Kidney (tissue), 13 donors: ENCODE measurements at regions not wholly inside any gene's neighbourhood (a gene's known extent, or its start where the extent isn't known, plus 50 kb on each side); places are given as distances from the start of the nearest gene placed in this dataset.

ENCODE experiments used
- DNase-seq, 5 donors: peaks; one replicate each; pipeline ENCODE4 v3.0.0-alpha.2; 2013 to 2020
- FAIRE-seq: peaks from 2 replicates; lab custom pipeline; 2012; peaks lifted over from hg19 to GRCh38; lab: Jason Lieb, UNC
- H3K27ac ChIP-seq, 2 donors: one replicate each; pipeline ENCODE4 v1.7.0; 2013; ENCODE audit warnings: low read depth in 2 of 2, low read length in 2 of 2, inconsistent platforms in 1 of 2
- H3K27me3 ChIP-seq: one replicate; pipeline ENCODE4 v1.7.1; 2013; ENCODE audit warnings: low read length, inconsistent platforms; ENCODE audit not compliant: control insufficient read depth, insufficient read depth
- H3K36me3 ChIP-seq, 3 donors: one replicate each; pipeline versions ENCODE4 v1.7.0 to v1.7.1; 2013; ENCODE audit warnings: low read length in 3 of 3, control low read depth in 1 of 3, inconsistent platforms in 1 of 3; ENCODE audit not compliant: insufficient read depth in 3 of 3, control insufficient read depth in 2 of 3
- H3K4me1 ChIP-seq, 3 donors: one replicate each; pipeline versions ENCODE4 v1.7.0 to v1.7.1; 2013; ENCODE audit warnings: low read length in 3 of 3, inconsistent platforms in 1 of 3, low read depth in 1 of 3; ENCODE audit not compliant: control insufficient read depth in 2 of 3, insufficient read depth in 2 of 3
- H3K4me3 ChIP-seq, 3 donors: one replicate each; pipeline versions ENCODE4 v1.7.0 to v1.8.1; 2013; ENCODE audit warnings: low read length in 3 of 3, control low read depth in 1 of 3, inconsistent platforms in 1 of 3
- H3K9ac ChIP-seq, 3 donors: one replicate each; pipeline versions ENCODE4 v1.7.0 to v1.7.1; 2013; ENCODE audit warnings: low read length in 3 of 3, control low read depth in 1 of 3, inconsistent platforms in 1 of 3
- H3K9me3 ChIP-seq, 3 donors: one replicate each; pipeline versions ENCODE4 v1.7.0 to v1.7.1; 2013; ENCODE audit warnings: low read length in 3 of 3, control low read depth in 1 of 3, inconsistent platforms in 1 of 3; ENCODE audit not compliant: control insufficient read depth in 2 of 3, insufficient read depth in 1 of 3
- CTCF ChIP-seq: IDR thresholded peaks from 3 replicates; pipeline ENCODE4 v1.5.1; 2012; ENCODE audit warnings: mild to moderate bottlenecking, moderate library complexity, borderline replicate concordance; ENCODE audit not compliant: insufficient read depth; ENCODE audit errors: extremely low read depth
- intact Hi-C: fragments of 100-400 bp; cut with DNase I; formaldehyde crosslinking; loops from one replicate; pipeline ENCODE4 v1.11.1; 2022
- donor health status: control.
- donor health status: control.
- donor health status: control.
- donor health status: control.
- donor health status: control.
- donor health status: DM: yes; HTN: yes; CAD: no.
- donor health status: Normal renal cell carcinoma (clear cell type).

- FAIRE-seq = no peak
- no peak overlapping the region for H3K27ac ChIP-seq
- no peaks in the 10 kb centered on the region for H3K36me3 ChIP-seq
- no peak overlapping the region for H3K4me3 ChIP-seq
- no peaks in the 10 kb centered on the region for H3K4me1 ChIP-seq
- H3K9ac ChIP-seq = no peak overlapping the region
- DNase-seq = no peak
- H3K9me3 ChIP-seq = no peaks in the 10 kb centered on the region
- TF ChIP-seq CTCF = no peak
- H3K27me3 ChIP-seq = no peaks in the 10 kb centered on the region
- intact Hi-C loops = no loop called here
These were observed 842.1 kb upstream of the FANCL start for GRCh38 chr2:59083075-59083828.

- no peak for FAIRE-seq
These were observed 841.5 kb upstream of the FANCL start for GRCh38 chr2:59082657-59083056.

GRCh38 chr2:59080451-59081181 is 839.5 kb upstream of the FANCL start:
- no peak for TF ChIP-seq CTCF

More at GRCh38 chr2:59082657-59083056, 841.5 kb upstream of the FANCL start:
- H3K4me3 ChIP-seq = no peak overlapping the region
- no peak for TF ChIP-seq CTCF
- H3K27ac ChIP-seq = no peak overlapping the region
- intact Hi-C loops = no loop called here
- H3K27me3 ChIP-seq = no peaks in the 10 kb centered on the region
- DNase-seq = no peak
- no peaks in the 10 kb centered on the region for H3K9me3 ChIP-seq
- no peaks in the 10 kb centered on the region for H3K36me3 ChIP-seq
- no peak overlapping the region for H3K9ac ChIP-seq
- no peaks in the 10 kb centered on the region for H3K4me1 ChIP-seq

More at GRCh38 chr2:59080451-59081181, 839.5 kb upstream of the FANCL start:
- no peaks in the 10 kb centered on the region for H3K9me3 ChIP-seq
- H3K4me3 ChIP-seq = no peak overlapping the region
- intact Hi-C loops = no loop called here
- FAIRE-seq (no peak), DNase-seq (no peak)
- no peaks in the 10 kb centered on the region for H3K36me3 ChIP-seq
- H3K4me1 ChIP-seq = no peaks in the 10 kb centered on the region
- no peaks in the 10 kb centered on the region for H3K27me3 ChIP-seq
- H3K27ac ChIP-seq = no peak overlapping the region
- H3K9ac ChIP-seq = no peak overlapping the region
